Posterior cingulate gyrus (tissue), 11 donors: ENCODE measurements at regions not wholly inside any gene's neighbourhood (a gene's known extent, or its start where the extent isn't known, plus 50 kb on each side); places are given as distances from the start of the nearest gene placed in this dataset.

Experiments
- DNase-seq, 10 donors: peaks; one replicate each; pipeline versions ENCODE4 v3.0.0 to v3.0.0-alpha.2; 2020 to 2021; ENCODE audit warnings: mixed read lengths in 3 of 10
- intact Hi-C: fragments of 100-400 bp; cut with DNase I; formaldehyde crosslinking; loops from one replicate; pipeline ENCODE4 v1.15.1; 2023

GRCh38 chr9:734831-735511 is 106.5 kb upstream of the DMRT1 start:
- DNase-seq: peak in 7 of 10 donors; percentile 33 to 93 (median 48)
- intact Hi-C loops: no loop called here

DNA sequence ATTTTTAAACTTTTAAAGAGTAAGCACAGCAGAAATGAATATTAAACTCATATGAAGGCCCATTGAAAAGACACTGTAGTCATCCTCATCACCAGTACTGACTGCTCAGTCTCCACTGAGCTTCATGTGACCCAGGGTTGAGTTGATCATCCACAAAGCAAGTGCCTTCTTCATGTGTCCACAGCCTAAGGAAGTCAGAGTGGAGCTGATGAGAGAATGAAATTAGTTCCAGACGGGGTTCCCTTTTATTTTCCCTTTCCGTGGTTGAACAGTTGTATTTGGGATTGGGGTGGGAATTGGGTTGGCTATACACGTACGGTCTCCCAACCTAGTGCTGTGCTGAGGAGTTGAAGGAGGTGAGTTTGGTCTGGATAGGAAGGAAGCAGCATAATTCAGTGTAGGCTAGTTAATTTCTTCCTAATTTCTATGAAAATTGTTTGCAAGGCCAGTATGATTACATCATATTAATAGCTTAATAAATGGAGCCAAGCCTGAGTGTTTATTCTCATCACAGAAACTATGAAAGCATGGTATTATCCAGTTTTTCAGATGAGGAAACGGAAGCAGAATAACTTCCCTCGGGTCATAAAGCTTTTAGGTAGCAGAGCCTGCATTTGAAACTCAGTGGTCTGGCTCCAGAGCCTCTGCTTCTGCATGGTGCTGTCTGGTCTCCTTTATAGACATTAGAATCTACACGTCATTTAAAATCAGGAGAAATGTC is 103.9 kb upstream of the DMRT1 start:
- intact Hi-C loops: no loop called here
- no peak for DNase-seq

DNA sequence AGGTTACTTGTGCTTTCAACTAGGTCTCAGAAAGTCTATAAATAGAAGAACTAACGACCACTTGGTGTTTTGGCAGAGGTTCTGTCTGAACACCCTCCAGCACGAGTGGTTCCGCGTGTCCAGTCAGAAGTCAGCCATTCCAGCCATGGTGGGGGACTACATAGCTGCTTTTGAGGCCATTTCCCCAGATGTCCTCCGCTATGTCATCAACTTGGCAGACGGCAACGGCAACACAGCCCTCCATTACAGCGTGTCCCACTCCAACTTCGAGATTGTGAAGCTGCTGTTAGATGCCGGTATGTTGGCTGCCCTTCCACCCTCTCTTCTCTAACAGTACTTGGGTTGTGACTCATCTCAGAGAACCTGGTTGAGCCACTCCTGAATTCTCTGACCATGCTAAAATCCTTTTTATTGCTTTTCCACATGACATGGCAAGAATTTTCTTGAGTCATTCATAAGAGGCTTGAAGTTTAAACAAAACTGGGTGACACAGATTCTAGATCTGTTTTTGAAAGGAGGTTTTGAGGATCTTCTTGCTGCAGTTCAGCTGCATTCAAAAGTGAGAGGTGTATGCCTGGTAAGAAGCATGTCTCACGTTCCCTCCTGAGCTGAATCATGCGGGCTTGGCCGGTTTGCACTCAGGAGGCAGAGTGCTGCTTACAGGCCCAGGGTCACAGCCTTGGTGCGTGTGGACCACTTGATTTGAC is 103.1 kb upstream of the DMRT1 start:
- intact Hi-C loops: no loop called here
- peak in 3 of 10 donors; percentile 40 to 85 (median 54) for DNase-seq

DNA sequence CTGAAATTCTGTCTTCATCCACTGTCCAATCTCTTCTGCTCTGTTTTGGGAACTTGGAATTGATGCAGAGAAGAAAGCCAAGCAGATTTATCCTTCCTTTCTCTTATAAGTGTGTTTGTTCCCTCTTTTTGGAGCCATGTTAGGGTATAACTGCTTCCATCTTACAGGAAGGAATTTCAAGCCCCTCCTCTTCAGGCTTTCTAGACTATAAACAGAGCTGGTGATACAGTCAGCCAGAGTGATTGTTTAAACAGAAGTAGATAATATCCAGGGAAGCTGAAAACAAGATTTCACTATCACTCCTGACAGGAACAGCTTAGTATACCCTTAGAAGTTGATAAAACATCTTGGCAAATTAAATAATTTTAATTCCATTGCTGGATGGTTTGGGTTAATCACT is 102.1 kb upstream of the DMRT1 start:
- intact Hi-C loops: no loop called here
- DNase-seq: no peak

DNA sequence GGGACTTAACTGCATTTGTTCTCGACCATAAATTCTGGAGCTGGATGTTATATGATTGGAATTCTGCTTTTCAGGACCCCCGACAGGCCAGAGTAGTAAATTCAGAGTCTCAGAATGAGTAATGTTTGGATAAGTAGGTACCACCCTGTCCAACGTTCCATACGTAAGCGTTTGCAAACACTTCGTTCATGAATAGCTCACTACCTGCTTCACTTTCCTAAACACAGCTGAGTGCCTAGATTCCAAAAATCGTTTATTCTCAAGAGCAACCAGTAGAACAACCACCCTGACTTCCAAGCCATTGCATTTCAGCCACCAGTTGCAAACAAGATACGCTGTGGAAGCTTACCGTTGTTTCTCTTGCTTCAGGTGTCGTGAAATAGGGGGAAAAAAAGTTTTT is 101.3 kb upstream of the DMRT1 start:
- intact Hi-C loops: no loop called here
- no peak for DNase-seq

GRCh38 chr9:742104-742503 is 99.4 kb upstream of the DMRT1 start:
- peak in 1 of 10 donors; percentile 80 for DNase-seq
- intact Hi-C loops: no loop called here

DNA sequence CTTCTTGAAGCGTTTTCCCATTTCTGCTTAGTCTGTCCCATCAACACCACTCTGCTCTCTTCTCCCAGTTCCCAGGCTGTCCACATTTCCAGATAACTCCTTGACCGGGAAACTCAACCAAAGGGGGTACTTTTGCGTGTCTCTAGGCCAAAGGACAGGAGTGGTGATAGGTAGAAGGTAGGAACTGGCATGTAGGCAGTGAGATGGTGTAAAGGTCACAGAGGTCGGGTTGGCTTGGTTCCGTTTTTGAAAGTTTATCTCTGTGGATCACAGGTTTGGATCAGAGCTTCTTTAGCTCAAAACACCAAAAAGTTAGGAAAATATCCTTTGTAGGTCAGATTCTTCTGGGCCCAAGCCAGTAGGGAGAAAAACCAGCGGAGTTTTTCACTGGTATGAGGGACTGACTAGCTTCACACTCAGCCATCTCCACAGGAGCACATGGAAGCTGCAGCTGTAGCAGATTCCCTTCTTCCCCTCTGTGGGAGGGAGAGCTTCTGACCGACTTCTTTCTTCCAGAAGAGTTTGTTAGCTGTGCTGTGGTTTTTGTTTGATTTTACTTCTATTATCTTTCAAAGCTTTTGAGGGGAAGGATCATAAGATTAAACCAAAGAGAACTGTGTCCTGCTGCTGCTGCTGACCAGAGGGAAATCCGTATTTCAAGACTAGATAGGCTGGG is 98.4 kb upstream of the DMRT1 start:
- no peak for DNase-seq
- intact Hi-C loops: no loop called here

GRCh38 chr9:744046-744712 is 97.3 kb upstream of the DMRT1 start:
- intact Hi-C loops: no loop called here
- DNase-seq: no peak

DNA sequence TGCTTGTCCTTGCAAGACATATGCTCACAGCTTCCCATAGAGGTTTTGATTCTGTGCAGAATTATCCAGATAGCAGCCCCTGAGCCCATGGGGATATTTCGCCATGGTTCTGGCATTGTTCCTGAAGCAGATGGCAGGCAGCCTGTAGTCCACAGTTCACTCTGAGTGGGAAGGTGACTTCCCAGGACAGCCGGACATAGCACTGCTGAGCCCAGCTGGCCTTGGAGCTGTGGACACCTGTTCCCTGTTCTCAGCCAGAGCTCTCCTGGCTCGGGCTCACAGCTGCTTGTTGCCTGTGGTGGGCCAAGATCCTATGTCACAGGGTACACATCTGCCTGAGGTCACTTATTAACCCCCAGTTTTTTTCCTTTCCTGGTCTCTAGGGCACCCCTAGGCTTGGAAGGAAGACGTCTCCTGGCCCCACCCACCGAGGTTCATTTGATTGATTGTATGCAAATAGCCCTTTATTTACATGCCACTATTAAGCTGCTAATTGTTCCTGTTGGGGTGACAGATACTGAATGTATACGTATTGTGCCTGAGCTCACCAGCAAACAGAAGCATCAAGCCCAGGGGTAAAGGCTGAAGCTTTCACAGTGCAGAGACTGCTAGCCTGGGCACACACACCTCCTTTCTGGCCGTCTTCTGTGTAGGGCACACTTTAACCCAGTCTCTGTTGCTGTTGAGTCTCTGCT is 96.6 kb upstream of the DMRT1 start:
- no peak for DNase-seq
- intact Hi-C loops: no loop called here

DNA sequence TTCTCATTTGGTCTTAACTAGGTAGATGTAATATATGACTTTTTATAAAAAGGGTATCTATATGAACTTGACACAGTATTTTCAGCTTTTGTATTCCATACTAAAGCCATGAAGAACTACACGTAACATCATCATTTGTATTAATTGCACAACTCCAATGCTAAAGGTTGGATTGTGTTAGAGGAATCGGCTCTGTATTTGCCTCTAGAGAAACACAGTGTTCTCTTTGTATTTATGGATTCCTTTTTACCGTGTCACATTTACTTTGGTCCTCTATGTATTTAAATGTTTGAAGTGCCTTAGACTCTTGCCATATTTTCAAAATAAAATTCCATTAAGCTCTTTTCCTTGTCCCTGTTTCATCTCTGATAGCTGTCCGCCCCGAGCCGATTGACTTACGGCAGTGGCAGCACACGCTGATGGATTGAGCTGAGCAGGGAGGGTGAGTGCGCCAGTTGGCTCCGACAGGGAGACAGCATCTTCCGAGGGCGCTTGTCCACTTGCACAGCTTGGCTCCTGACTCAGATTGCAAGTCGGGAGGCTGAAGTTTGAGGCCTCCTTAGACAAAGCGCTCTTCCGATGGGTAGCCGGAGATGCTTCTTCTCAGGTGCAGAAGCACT is 95.6 kb upstream of the DMRT1 start:
- intact Hi-C loops: no loop called here
- DNase-seq: peak in 3 of 10 donors; percentile 42 to 90 (median 52)

- intact Hi-C loops: no loop called here
- DNase-seq: no peak
Observed at GRCh38 chr9:746661-747434, 94.6 kb upstream of the DMRT1 start.

DNA sequence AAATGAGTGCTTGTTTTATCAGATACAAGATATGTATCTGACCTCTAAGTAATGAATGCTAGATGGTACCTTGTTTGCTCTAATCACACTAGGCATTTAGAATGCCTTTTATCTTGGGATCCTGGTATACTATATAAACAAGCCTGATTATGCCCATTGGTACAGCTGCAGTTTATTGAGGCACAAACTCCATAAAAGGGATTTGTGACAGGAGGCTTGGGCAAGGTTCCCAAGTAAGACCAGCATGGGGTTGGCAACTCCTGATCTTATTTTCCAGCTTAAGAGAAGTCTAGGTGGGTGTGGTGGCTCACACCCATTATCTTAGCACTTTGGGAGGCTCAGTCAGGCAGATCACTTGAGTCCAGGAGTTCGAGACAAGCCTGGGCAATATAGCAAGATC is 93.9 kb upstream of the DMRT1 start:
- intact Hi-C loops: no loop called here
- no peak for DNase-seq

GRCh38 chr9:748861-749497 is 92.5 kb upstream of the DMRT1 start:
- intact Hi-C loops: no loop called here
- DNase-seq: no peak

- DNase-seq: no peak
- intact Hi-C loops: loop anchor here (5.0 to 10.0 kb wide), 2 partner anchors 57 to 275 kb away; no protein-coding TSS in a partner anchor
Observed at GRCh38 chr9:749716-750115, 91.8 kb upstream of the DMRT1 start.

GRCh38 chr9:750249-750967 is 91.1 kb upstream of the DMRT1 start:
- DNase-seq: no peak
- intact Hi-C loops: loop anchor here (5.0 to 10.0 kb wide), 2 partner anchors 58 to 276 kb away; no protein-coding TSS in a partner anchor

GRCh38 chr9:751137-752051 is 90.1 kb upstream of the DMRT1 start:
- DNase-seq: no peak
- intact Hi-C loops: loop anchor here (5.0 to 10.0 kb wide), 2 partner anchors 59 to 277 kb away; no protein-coding TSS in a partner anchor
